Muscle of back (tissue), 3 donors: ENCODE measurements at regions not wholly inside any gene's neighbourhood (a gene's known extent, or its start where the extent isn't known, plus 50 kb on each side); places are given as distances from the start of the nearest gene placed in this dataset.
"Not testable (repeated sequence)": the region's sequence is repeated elsewhere in the genome, so short reads cannot be mapped to it uniquely, and the experiment has no call there.

Experiments used
- DNase-seq, 3 donors: peaks; one replicate each; pipeline versions ENCODE4 v3.0.0 to v3.0.0-alpha.2; 2013

- peak in 1 of 3 donors; percentile 18 for DNase-seq
Observed at GRCh38 chr18:2104620-2105462, 466.5 kb downstream of the METTL4 start.

DNA sequence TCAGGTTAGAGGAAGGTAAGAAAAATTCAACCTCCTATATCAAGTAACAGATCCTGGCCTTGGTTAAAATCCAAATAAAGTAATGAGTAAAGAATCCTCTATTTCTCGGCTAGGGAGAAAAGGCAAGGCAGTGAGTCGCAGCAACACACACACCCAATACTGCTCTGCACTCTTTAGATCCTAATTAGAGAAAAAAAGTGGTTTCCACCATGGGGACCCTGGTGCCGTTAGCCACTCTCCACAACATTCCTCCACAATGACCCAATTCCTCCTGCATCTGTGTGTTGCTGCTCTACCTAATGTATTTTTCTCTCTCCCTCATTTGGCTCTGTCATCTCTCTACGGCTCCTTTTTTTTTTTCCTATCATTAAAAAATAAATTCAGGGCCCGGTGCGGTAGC lies 462.7 kb downstream of the METTL4 start:
- DNase-seq: peak; percentile 27 to 57 (median 41)

GRCh38 chr18:2111456-2111855 lies 459.8 kb downstream of the METTL4 start:
- DNase-seq: peak in 1 of 3 donors; percentile 16

DNA sequence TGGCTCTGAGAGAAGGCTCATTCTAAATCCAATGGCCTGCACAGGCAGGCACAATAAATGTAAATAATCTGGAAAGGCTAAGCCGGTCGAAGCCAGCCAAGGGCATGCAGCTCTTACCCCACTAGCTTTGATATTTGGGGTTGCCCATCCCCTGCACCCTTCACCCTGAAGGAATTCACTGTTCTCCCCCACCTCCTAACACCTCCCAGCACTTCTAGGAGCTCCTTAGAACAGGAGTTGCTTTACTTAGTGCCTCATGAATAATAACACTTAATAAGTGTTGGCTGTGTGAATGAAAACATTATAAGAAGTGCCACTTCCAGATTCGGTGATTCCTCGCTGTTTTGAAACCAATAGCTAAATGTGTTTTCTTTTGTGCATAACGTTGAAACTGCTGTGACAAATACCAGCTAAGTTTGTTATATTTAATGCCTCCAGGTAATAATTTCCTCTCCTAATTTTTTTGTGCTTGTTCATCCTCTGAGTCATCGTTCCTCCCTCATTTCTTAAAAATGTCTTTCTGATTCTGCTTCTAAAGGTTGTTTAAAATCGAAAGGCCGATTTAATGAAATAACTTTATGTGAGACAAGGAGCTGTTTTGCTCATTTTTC lies 458.8 kb downstream of the METTL4 start:
- DNase-seq: no peak

DNA sequence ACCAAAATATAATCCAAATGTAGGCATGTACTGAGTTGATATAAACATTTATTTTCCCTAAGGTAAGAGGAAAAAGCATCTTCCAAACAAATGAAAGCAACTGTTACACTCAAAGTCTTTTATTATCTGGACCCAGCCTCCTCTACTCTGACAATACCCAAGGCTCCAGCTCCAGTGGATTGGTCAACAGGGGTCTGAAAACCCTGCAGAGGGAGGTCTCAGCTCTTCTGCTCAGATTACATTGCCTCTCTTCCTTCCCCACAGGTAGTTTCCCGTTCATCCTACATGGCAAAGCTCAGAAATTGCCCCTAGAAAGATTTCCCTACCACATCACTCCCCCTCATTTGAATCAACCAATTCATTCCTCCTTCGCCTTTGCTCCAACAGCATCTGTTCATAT lies 457.0 kb downstream of the METTL4 start:
- no peak for DNase-seq

DNA sequence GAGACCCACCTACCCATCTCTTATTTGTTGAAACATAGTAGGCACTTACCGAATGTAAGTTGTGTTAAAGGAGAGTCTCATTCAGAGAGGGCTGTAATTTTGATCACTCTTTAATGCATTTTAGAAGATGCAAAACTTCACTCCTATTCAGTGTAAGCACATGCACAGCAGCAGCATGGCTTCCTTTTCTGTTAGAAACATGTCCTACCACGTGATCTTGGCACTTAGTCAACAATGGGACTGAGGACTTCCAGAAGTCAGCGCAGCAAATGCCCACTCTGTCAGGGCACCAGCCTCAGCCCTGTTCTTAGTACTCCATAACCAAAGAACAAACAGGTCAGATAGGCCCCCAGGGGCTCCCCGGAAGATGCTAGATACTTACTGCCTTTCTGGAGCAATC lies 456.5 kb downstream of the METTL4 start:
- no peak for DNase-seq

DNA sequence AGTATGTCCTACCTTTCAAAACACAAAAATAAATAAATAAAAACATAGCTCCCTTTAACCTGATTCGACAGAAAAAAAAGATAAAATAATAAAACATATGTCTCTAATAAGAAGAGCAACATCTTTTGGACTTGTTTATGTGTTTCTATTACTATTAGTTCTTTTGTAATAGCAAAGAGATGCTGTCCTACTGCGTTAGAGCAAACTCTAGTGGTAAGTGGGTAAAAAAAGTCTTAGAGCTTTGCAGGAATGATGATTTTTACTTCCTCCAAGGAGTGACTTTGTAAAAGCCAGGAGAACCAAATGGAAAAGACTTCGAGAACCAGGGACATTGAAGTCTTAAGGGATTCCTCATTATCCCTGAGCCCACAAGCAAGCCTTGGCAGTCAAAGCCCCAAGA lies 450.1 kb downstream of the METTL4 start:
- no peak for DNase-seq

DNA sequence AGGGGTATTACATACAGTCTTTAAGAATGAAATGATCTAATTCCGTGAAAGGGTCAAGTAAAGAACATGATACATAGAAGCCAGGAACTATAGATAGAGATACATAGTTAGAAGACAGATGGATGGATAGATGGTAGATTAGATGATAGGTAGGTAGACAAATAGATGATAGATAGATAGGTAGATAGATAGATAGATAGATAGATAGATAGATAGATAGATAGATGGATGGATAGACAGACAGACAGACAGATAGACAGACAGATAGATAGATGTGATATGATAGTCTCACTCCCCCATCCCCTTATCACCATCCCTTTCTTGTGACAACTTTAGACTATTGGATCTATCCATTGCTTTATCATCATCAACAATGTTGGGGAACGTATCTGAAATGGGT lies 448.2 kb downstream of the METTL4 start:
- no peak for DNase-seq

GRCh38 chr18:2134364-2134763 lies 436.9 kb downstream of the METTL4 start:
- DNase-seq: no peak

- DNase-seq: no peak
Observed at GRCh38 chr18:2135309-2135708, 436.0 kb downstream of the METTL4 start.

- DNase-seq: peak in 1 of 3 donors; percentile 82
Observed at GRCh38 chr18:2138552-2138951, 432.8 kb downstream of the METTL4 start.

- no peak for DNase-seq
Observed at GRCh38 chr18:2139691-2140090, 431.6 kb downstream of the METTL4 start.

GRCh38 chr18:2143636-2144035 lies 427.7 kb downstream of the METTL4 start:
- peak; percentile 73 to 91 (median 79) for DNase-seq

DNA sequence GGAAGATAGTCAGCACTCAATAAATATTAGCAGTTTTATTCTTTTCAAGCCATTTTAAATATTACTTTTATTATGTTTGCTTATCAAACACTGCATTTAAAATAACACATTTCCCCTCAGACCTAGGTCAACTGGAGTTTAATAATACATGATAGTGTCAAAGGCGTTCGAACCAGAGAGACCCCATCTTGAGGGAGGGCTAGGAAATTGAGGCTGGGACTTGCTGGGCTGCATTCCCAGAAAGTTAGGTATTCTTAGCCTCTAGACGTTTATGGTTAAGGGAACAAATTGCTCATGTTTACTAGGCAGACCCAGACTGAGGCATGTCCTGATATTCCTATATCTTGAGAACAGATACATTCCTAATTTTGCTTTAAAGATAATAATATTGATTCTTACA lies 426.5 kb downstream of the METTL4 start:
- DNase-seq: peak in 1 of 3 donors; percentile 52

DNA sequence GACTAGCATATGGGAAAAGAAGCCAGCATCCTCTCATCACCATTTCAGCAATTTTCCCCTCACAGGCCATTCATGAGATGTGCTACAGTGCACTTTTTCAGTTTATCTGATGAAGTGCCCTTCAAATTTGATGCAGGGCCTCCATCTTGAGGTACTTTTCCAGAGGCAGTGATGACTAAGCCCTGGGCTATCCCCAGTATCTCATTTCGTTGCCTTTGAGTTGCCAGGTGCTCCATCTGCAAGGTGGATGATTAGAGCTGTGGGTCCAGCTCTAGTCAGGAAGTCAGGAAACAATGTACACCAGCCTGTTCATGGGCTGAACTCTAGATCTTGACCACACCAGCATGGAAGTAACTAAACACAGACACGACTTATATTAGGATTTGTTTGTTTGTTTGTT lies 425.2 kb downstream of the METTL4 start:
- no peak for DNase-seq

DNA sequence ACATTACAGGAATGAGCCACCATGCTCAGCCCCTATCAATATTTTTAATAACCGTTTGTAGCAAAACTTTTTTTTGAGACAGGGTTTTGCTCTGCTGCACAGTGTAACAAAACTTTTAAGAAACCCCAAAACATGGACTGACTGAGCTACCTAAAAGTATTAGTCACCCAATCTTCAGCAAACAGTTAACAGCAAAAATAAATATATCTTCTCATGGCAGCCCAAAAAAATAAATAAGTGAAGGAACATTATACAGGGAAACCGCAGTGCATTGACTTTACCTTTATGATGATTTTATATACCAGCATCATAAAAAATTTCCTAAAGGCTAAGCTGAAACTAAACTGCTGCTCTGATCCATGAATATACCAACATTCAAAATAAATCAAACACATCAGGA lies 424.6 kb downstream of the METTL4 start:
- DNase-seq: no peak

DNA sequence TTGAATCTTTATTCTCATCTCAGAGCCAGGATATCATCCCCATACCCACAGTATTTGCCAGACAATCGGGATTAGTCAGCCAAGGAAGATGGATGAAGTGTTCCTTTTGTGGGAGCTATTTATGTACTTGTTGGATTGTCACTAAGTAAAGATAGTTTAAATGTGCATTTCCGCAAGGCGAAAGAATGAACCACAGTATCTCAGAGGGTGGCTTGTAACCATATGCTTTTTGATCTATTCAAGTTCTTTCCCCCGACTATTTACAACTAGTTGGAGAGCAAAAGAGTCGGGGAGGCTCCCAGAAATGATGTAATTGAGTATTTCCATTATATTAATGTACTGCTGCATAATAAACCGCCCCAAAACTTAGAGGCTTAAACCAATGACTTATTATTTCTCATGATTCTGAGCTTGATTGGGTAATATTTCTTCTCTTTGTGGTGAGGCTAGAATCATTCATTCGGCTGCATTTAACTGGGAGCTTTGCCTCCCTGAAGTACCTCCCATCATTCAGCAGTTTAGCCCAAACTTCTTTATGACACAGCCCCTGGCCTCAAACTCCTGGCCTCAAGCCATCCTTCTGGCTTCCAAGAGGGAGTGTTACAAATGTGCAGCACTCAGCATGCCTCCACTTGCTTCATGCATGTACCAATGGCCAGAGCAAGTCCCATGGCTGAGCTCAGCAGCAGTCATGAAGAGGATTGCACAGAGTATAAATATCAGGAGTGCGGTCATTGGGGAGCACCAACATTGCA lies 423.7 kb downstream of the METTL4 start:
- peak; percentile 75 to 92 (median 86) for DNase-seq

DNA sequence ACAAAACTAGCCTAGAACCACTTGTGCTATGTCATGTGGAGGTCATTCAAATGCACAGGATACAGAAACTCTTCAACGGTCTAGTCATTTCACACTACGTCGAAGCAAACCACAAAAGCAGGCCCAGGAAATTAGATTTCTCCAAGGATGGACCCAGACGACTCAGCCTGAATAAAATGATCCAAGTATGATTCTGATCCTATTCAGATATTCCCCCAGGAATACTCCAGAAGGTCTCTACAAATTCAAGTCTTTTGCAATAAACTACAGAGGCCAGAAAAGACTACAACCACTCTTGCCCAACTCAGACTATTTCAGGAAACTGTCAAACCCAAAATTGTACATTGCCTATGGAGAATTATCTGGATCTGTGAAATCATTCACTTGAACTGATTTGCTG lies 422.5 kb downstream of the METTL4 start:
- no peak for DNase-seq

GRCh38 chr18:2150566-2150965 lies 420.7 kb downstream of the METTL4 start:
- no peak for DNase-seq

DNA sequence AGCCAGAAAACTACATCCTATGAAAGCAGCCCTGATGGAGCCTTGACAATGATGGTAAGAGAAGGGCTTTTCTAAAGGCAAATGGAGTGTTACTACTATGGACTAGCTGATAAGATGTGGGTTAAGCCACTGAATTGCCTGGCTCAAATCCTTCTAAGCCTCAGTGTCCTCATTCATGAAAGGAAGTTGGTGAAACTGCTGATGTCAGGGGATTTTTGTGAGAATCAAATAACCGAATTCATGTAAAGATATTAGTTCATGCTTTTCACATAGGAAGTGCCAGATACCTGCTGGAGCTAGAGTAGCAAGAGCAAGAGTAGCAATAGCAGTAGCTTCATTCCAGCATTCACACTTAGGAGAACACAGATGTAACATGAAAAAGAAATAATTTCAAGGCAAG lies 417.0 kb downstream of the METTL4 start:
- no peak for DNase-seq

DNA sequence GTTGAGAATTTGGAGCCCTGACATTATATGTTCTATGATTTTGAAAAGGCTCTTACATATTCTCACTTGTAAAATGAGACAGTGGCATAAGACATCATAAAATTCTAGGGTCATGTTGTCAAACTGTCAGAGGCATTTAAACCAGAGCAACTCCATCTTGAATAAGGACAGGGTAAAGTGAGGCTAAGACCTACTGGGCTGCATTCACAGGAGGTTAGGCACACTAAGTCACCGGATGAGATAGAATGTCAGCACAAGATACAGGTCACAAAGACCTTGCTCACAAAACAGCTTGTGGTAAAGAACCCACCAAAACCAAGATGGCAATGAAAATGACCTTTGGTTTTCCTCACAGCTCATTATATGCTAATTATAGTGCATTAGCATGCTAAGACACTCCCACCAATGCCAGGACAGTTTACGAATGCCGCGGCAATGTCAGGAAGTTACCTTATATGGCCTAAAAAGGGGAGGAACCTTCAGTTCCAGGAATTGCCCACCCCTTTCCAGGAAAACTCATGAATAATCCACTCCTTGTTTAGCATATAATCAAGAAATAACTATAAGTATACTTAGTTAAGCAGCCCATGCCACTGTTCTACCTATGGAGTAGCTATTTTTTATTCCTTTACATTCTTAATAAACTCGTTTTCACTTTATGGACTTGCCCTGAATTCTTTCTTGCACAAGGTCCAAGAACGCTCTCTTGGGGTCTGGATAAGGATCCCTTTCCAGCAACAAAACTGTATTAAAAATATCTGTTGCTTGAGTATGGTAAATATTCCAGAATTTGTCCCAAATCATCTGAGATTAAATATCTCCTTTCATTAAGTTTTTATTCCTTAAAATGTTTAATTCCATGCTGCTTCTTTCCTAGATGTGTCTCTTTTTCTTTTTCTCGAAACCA lies 406.4 kb downstream of the METTL4 start:
- peak in 1 of 3 donors; percentile 51 for DNase-seq

GRCh38 chr18:2166876-2167275 lies 404.4 kb downstream of the METTL4 start:
- not testable (repeated sequence) for DNase-seq
